ENCODE measurements at regions not wholly inside any gene's neighbourhood (a gene's known extent, or its start where the extent isn't known, plus 50 kb on each side); places are given as distances from the start of the nearest gene placed in this dataset.

GRCh38 chr20:24385547-24385946 lies 83.9 kb upstream of the SYNDIG1 start:
- no peak overlapping the region for H3K27ac Mint-ChIP-seq

GRCh38 chr20:24384865-24385264 lies 84.6 kb upstream of the SYNDIG1 start:
- POLR2A ChIA-PET: no interaction called here

More at GRCh38 chr20:24385547-24385946, 83.9 kb upstream of the SYNDIG1 start:
- Histone ChIP-seq H3K27me3 (ENCODE audit: control insufficient read depth in 1 of 2, insufficient read depth in 2 of 2, low read length in 2 of 2) (no peaks in the 10 kb centered on the region), H3K9me3 (ENCODE audit: control insufficient read depth in 1 of 2, insufficient read depth in 1 of 2, low read length in 2 of 2) (no peaks in the 10 kb centered on the region), H3K4me3 (ENCODE audit: low read length) (no peak overlapping the region), H3K27ac (ENCODE audit: low read depth in 1 of 2, low read length in 2 of 2) (no peak overlapping the region), H3K4me1 (ENCODE audit: insufficient read depth, low read length) (peaks cover 21% of the 10 kb centered on the region), H3K36me3 (ENCODE audit: insufficient read depth, low read length) (no peaks in the 10 kb centered on the region)
- peaks cover 46% of the 10 kb centered on the region for H3K4me1 Mint-ChIP-seq (ENCODE audit: low read depth)
- no peak for DNase-seq
- CTCF ChIA-PET: no interaction called here
- no peak for TF ChIP-seq CTCF (IDR thresholded peaks at IDR 0.05)
- no peak for ATAC-seq (ENCODE audit: poor library complexity)
- intact Hi-C loops (cut with DNase I, micrococcal nuclease): loop anchor here in 1 of 2 experiments (10.0 kb wide), 1 partner anchor 61 kb away; no protein-coding TSS in a partner anchor
- no peak overlapping the region for H3K4me3 Mint-ChIP-seq
- POLR2A ChIA-PET: no interaction called here
- no peaks in the 10 kb centered on the region for H3K9me3 Mint-ChIP-seq
- H3K27me3 Mint-ChIP-seq: no peaks in the 10 kb centered on the region
- H3K36me3 Mint-ChIP-seq (ENCODE audit: low read depth): no peaks in the 10 kb centered on the region

GRCh38 chr20:24382743-24383142 lies 86.7 kb upstream of the SYNDIG1 start:
- no peak overlapping the region for H3K27ac ChIP-seq (ENCODE audit: low read depth in 1 of 2, low read length in 2 of 2)
- no peak overlapping the region for H3K27ac Mint-ChIP-seq
- H3K4me1 ChIP-seq (ENCODE audit: insufficient read depth, low read length): no peaks in the 10 kb centered on the region
- H3K4me1 Mint-ChIP-seq (ENCODE audit: low read depth): peaks cover 18% of the 10 kb centered on the region
- DNase-seq: no peak
- H3K27me3 ChIP-seq (ENCODE audit: control insufficient read depth in 1 of 2, insufficient read depth in 2 of 2, low read length in 2 of 2): no peaks in the 10 kb centered on the region
- no peak for ATAC-seq (ENCODE audit: poor library complexity)
- POLR2A ChIA-PET: no interaction called here
- H3K4me3 Mint-ChIP-seq: no peak overlapping the region
- H3K27me3 Mint-ChIP-seq: no peaks in the 10 kb centered on the region
- H3K36me3 ChIP-seq (ENCODE audit: insufficient read depth, low read length): no peaks in the 10 kb centered on the region
- CTCF ChIA-PET: no interaction called here
- H3K9me3 Mint-ChIP-seq: no peaks in the 10 kb centered on the region
- no peak for TF ChIP-seq CTCF (IDR thresholded peaks at IDR 0.05)
- intact Hi-C loops (cut with DNase I, micrococcal nuclease): loop anchor here in 1 of 2 experiments (10.0 kb wide), 1 partner anchor 58 kb away; no protein-coding TSS in a partner anchor
- no peaks in the 10 kb centered on the region for H3K36me3 Mint-ChIP-seq (ENCODE audit: low read depth)
- no peaks in the 10 kb centered on the region for H3K9me3 ChIP-seq (ENCODE audit: control insufficient read depth in 1 of 2, insufficient read depth in 1 of 2, low read length in 2 of 2)
- H3K4me3 ChIP-seq (ENCODE audit: low read length): no peak overlapping the region

More at GRCh38 chr20:24384865-24385264, 84.6 kb upstream of the SYNDIG1 start:
- no peaks in the 10 kb centered on the region for H3K27me3 ChIP-seq (ENCODE audit: control insufficient read depth in 1 of 2, insufficient read depth in 2 of 2, low read length in 2 of 2)
- H3K4me3 Mint-ChIP-seq: no peak overlapping the region
- H3K9me3 Mint-ChIP-seq: no peaks in the 10 kb centered on the region
- H3K27ac Mint-ChIP-seq: no peak overlapping the region
- CTCF ChIA-PET: no interaction called here
- H3K4me3 ChIP-seq (ENCODE audit: low read length): no peak overlapping the region
- H3K27me3 Mint-ChIP-seq: no peaks in the 10 kb centered on the region
- H3K4me1 ChIP-seq (ENCODE audit: insufficient read depth, low read length): peaks cover 17% of the 10 kb centered on the region
- H3K27ac ChIP-seq (ENCODE audit: low read depth in 1 of 2, low read length in 2 of 2): no peak overlapping the region
- H3K4me1 Mint-ChIP-seq (ENCODE audit: low read depth): peaks cover 39% of the 10 kb centered on the region
- no peak for TF ChIP-seq CTCF (IDR thresholded peaks at IDR 0.05)
- DNase-seq: no peak
- no peaks in the 10 kb centered on the region for H3K36me3 Mint-ChIP-seq (ENCODE audit: low read depth)
- no peak for ATAC-seq (ENCODE audit: poor library complexity)
- intact Hi-C loops (cut with DNase I, micrococcal nuclease): loop anchor here in 1 of 2 experiments (10.0 kb wide), 1 partner anchor 60 kb away; no protein-coding TSS in a partner anchor
- no peaks in the 10 kb centered on the region for H3K9me3 ChIP-seq (ENCODE audit: control insufficient read depth in 1 of 2, insufficient read depth in 1 of 2, low read length in 2 of 2)
- no peaks in the 10 kb centered on the region for H3K36me3 ChIP-seq (ENCODE audit: insufficient read depth, low read length)

Measured in CD4-positive, alpha-beta T cell (primary cell).